Prostate gland (tissue), 2 donors: ENCODE measurements at regions not wholly inside any gene's neighbourhood (a gene's known extent, or its start where the extent isn't known, plus 50 kb on each side); places are given as distances from the start of the nearest gene placed in this dataset.

ENCODE experiments used
- DNase-seq: peaks from one replicate; pipeline ENCODE4 v3.0.0-alpha.2; 2019; ENCODE audit warnings: low spot score
- H3K27ac ChIP-seq, 2 donors: fragments of 200-600 bp; sonication (generic); 2 replicates each; pipeline ENCODE4 v1.5.1; 2017 to 2019
- H3K27me3 ChIP-seq: fragments of 200-600 bp; sonication (generic); replicated peaks from 2 replicates; pipeline ENCODE4 v1.5.1; 2019; ENCODE audit not compliant: insufficient read depth
- H3K36me3 ChIP-seq, 2 donors: fragments of 200-600 bp; sonication (generic); 1 replicate in 1 of 2; 2 replicates in 1 of 2; pipeline versions ENCODE4 v1.5.1 to v1.8.1; 2017 to 2019
- H3K4me1 ChIP-seq: fragments of 200-600 bp; sonication (generic); replicated peaks from 2 replicates; pipeline ENCODE4 v1.5.1; 2019
- H3K4me3 ChIP-seq, 2 donors: fragments of 200-600 bp; sonication (generic); 2 replicates each; pipeline ENCODE4 v1.5.1; 2017 to 2019
- H3K9me3 ChIP-seq: fragments of 200-600 bp; sonication (generic); 2 replicates; pipeline ENCODE4 v1.5.1; 2017
- CTCF ChIP-seq, 4 experiments: fragments of 200-600 bp in 2 of 4; fragments of 450-650 bp in 2 of 4; sonication (generic) in 2 of 4; IDR thresholded peaks; 1 replicate in 3 of 4; 2 replicates in 1 of 4; pipeline ENCODE4 v1.5.1; 2016 to 2019; ENCODE audit warnings: antibody characterized with exemption in 4 of 4, mild to moderate bottlenecking in 2 of 4, moderate library complexity in 2 of 4
- POLR2A ChIP-seq: fragments of 450-650 bp; IDR thresholded peaks from one replicate; pipeline ENCODE4 v1.6.1; 2016; ENCODE audit warnings: antibody characterized with exemption, mild to moderate bottlenecking
- POLR2AphosphoS5 ChIP-seq: sonication (generic); formaldehyde crosslinking; IDR thresholded peaks from one replicate; pipeline ENCODE4 v1.6.1; 2017; ENCODE audit warnings: antibody characterized with exemption
- WGBS: methylation state at CpG from one replicate; pipeline ENCODE4 v1.1.5; 2018; 5-methylcytosine and 5-hydroxymethylcytosine counted together
- intact Hi-C: fragments of 100-400 bp; cut with DNase I; formaldehyde crosslinking; loops from one replicate; pipeline ENCODE4 v1.14.2; 2022

GRCh38 chr10:3497581-3497980, 287.4 kb downstream of the KLF6 start:
- 74% methylated on average over 7 of the region's 7 CpGs for WGBS
- Histone ChIP-seq H3K4me1 (no peaks in the 10 kb centered on the region), H3K27me3 (no peaks in the 10 kb centered on the region), H3K27ac (no peak overlapping the region), H3K9me3 (no peaks in the 10 kb centered on the region), H3K4me3 (no peak overlapping the region), H3K36me3 (no peaks in the 10 kb centered on the region)
- intact Hi-C loops: no loop called here
- no peak for DNase-seq
- TF ChIP-seq POLR2AphosphoS5 (no peak), CTCF (IDR thresholded peaks at IDR 0.05) (no peak), POLR2A (no peak)

- intact Hi-C loops: no loop called here
- no peaks in the 10 kb centered on the region for H3K9me3 ChIP-seq
- no peak for DNase-seq
- no peaks in the 10 kb centered on the region for H3K27me3 ChIP-seq
- no peak overlapping the region for H3K4me3 ChIP-seq
- WGBS: 88% methylated on average over 7 of the region's 7 CpGs
- no peaks in the 10 kb centered on the region for H3K36me3 ChIP-seq
- TF ChIP-seq POLR2AphosphoS5: no peak
- no peak for TF ChIP-seq POLR2A
- TF ChIP-seq CTCF (IDR thresholded peaks at IDR 0.05): no peak
- H3K27ac ChIP-seq: no peak overlapping the region
- no peaks in the 10 kb centered on the region for H3K4me1 ChIP-seq
Measured at GRCh38 chr10:3496138-3496537, 288.9 kb downstream of the KLF6 start.

GRCh38 chr10:3495281-3495680, 289.7 kb downstream of the KLF6 start:
- TF ChIP-seq CTCF (IDR thresholded peaks at IDR 0.05) (no peak), POLR2A (no peak), POLR2AphosphoS5 (no peak)
- no peaks in the 10 kb centered on the region for H3K27me3 ChIP-seq
- intact Hi-C loops: no loop called here
- 88% methylated on average over 6 of the region's 6 CpGs for WGBS
- no peak overlapping the region for H3K4me3 ChIP-seq
- no peak overlapping the region for H3K27ac ChIP-seq
- no peak for DNase-seq
- no peaks in the 10 kb centered on the region for H3K36me3 ChIP-seq
- H3K4me1 ChIP-seq: no peaks in the 10 kb centered on the region
- H3K9me3 ChIP-seq: no peaks in the 10 kb centered on the region

GRCh38 chr10:3494838-3495230, 290.2 kb downstream of the KLF6 start:
- 87% methylated on average over 11 of the region's 11 CpGs for WGBS
- no peak for DNase-seq
- H3K9me3 ChIP-seq: no peaks in the 10 kb centered on the region
- no peaks in the 10 kb centered on the region for H3K36me3 ChIP-seq
- no peak overlapping the region for H3K27ac ChIP-seq
- TF ChIP-seq POLR2A: no peak
- no peak for TF ChIP-seq CTCF (IDR thresholded peaks at IDR 0.05)
- TF ChIP-seq POLR2AphosphoS5: no peak
- H3K27me3 ChIP-seq: no peaks in the 10 kb centered on the region
- intact Hi-C loops: no loop called here
- H3K4me3 ChIP-seq: no peak overlapping the region
- H3K4me1 ChIP-seq: no peaks in the 10 kb centered on the region

GRCh38 chr10:3494131-3494837, 290.7 kb downstream of the KLF6 start:
- intact Hi-C loops: no loop called here
- H3K36me3 ChIP-seq: no peaks in the 10 kb centered on the region
- no peaks in the 10 kb centered on the region for H3K9me3 ChIP-seq
- H3K27me3 ChIP-seq: no peaks in the 10 kb centered on the region
- TF ChIP-seq POLR2A: no peak
- no peak for TF ChIP-seq CTCF (IDR thresholded peaks at IDR 0.05)
- TF ChIP-seq POLR2AphosphoS5: no peak
- WGBS: 69% methylated on average over 22 of the region's 22 CpGs
- H3K4me1 ChIP-seq: no peaks in the 10 kb centered on the region
- DNase-seq: no peak
- no peak overlapping the region for H3K27ac ChIP-seq
- no peak overlapping the region for H3K4me3 ChIP-seq
